Liver (tissue), 8 donors: ENCODE measurements at regions not wholly inside any gene's neighbourhood (a gene's known extent, or its start where the extent isn't known, plus 50 kb on each side); places are given as distances from the start of the nearest gene placed in this dataset.

Experiments used
- DNase-seq: peaks from one replicate; pipeline ENCODE4 v3.0.0-alpha.2; 2017; ENCODE audit warnings: low spot score
- H3K27ac ChIP-seq, 2 donors: one replicate each; pipeline ENCODE4 v1.7.0; 2013; ENCODE audit warnings: inconsistent platforms in 2 of 2, low read length in 2 of 2, control low read depth in 1 of 2, low read depth in 1 of 2, mild to moderate bottlenecking in 1 of 2
- H3K27me3 ChIP-seq, 4 donors: one replicate each; pipeline versions ENCODE4 v1.6.1 to v1.7.0; 2013; ENCODE audit warnings: low read length in 3 of 4, inconsistent platforms in 1 of 4, mild to moderate bottlenecking in 1 of 4, moderate library complexity in 1 of 4; ENCODE audit not compliant: control insufficient read depth in 4 of 4, insufficient read depth in 4 of 4
- H3K36me3 ChIP-seq, 4 donors: one replicate each; pipeline versions ENCODE4 v1.6.1 to v1.7.0; 2013; ENCODE audit warnings: low read length in 3 of 4, mild to moderate bottlenecking in 3 of 4, low read depth in 1 of 4, moderate library complexity in 1 of 4; ENCODE audit not compliant: control insufficient read depth in 4 of 4, insufficient read depth in 3 of 4
- H3K4me1 ChIP-seq, 4 donors: one replicate each; pipeline versions ENCODE4 v1.6.1 to v1.7.0; 2013; ENCODE audit warnings: low read length in 3 of 4, mild to moderate bottlenecking in 3 of 4, moderate library complexity in 1 of 4; ENCODE audit not compliant: control insufficient read depth in 4 of 4, insufficient read depth in 4 of 4
- H3K4me3 ChIP-seq, 3 donors: one replicate each; pipeline versions ENCODE4 v1.6.1 to v1.7.0; 2013; ENCODE audit warnings: low read length in 3 of 3, control low read depth in 1 of 3, low read depth in 1 of 3, mild to moderate bottlenecking in 1 of 3
- H3K9ac ChIP-seq, 2 donors: one replicate each; pipeline ENCODE4 v1.7.0; 2013; ENCODE audit warnings: low read length in 2 of 2, mild to moderate bottlenecking in 2 of 2, moderate library complexity in 2 of 2, control low read depth in 1 of 2, low read depth in 1 of 2
- H3K9me3 ChIP-seq, 4 donors: one replicate each; pipeline versions ENCODE4 v1.6.1 to v1.7.0; 2013; ENCODE audit warnings: low read length in 3 of 4; ENCODE audit not compliant: control insufficient read depth in 4 of 4
- ATF3 ChIP-seq: IDR thresholded peaks from 2 replicates; pipeline ENCODE4 v1.6.1; 2016; ENCODE audit warnings: antibody characterized with exemption
- CTCF ChIP-seq: fragments of 150-350 bp; IDR thresholded peaks from 2 replicates; pipeline ENCODE4 v1.5.1; 2017; ENCODE audit warnings: improper control_type of control experiment, low read depth, low read length; ENCODE audit not compliant: missing input control
- EGR1 ChIP-seq, 2 donors: IDR thresholded peaks; 2 replicates each; pipeline ENCODE4 v1.6.1; 2016 to 2018; ENCODE audit warnings: antibody characterized with exemption in 2 of 2, low read depth in 2 of 2
- FOXA1 ChIP-seq: IDR thresholded peaks from 2 replicates; pipeline ENCODE4 v1.6.1; 2016; ENCODE audit warnings: antibody characterized with exemption
- FOXA2 ChIP-seq: IDR thresholded peaks from 2 replicates; pipeline ENCODE4 v1.6.1; 2016; ENCODE audit warnings: antibody characterized with exemption
- GABPA ChIP-seq, 2 donors: IDR thresholded peaks in 1 of 2; conservative IDR thresholded peaks in 1 of 2; 2 replicates each; pipeline ENCODE4 v1.6.1; 2016; ENCODE audit warnings: antibody characterized with exemption in 2 of 2, mild to moderate bottlenecking in 1 of 2, moderate library complexity in 1 of 2
- HNF4G ChIP-seq: IDR thresholded peaks from 2 replicates; pipeline ENCODE4 v1.6.1; 2016; ENCODE audit warnings: antibody characterized with exemption
- JUND ChIP-seq, 2 donors: IDR thresholded peaks; 2 replicates each; pipeline ENCODE4 v1.6.1; 2016; ENCODE audit warnings: antibody characterized with exemption in 2 of 2
- MAX ChIP-seq: IDR thresholded peaks from 2 replicates; pipeline ENCODE4 v1.6.1; 2016; ENCODE audit warnings: antibody characterized with exemption
- NR2F2 ChIP-seq: IDR thresholded peaks from 2 replicates; pipeline ENCODE4 v1.6.1; 2016; ENCODE audit warnings: antibody characterized with exemption
- RAD21 ChIP-seq, 2 donors: IDR thresholded peaks; 2 replicates each; pipeline ENCODE4 v1.6.1; 2016; ENCODE audit warnings: antibody characterized with exemption in 2 of 2, mild to moderate bottlenecking in 2 of 2
- REST ChIP-seq: IDR thresholded peaks from 2 replicates; pipeline ENCODE4 v1.6.1; 2016; ENCODE audit warnings: antibody characterized with exemption, mild to moderate bottlenecking
- RXRA ChIP-seq, 2 donors: IDR thresholded peaks; 2 replicates each; pipeline ENCODE4 v1.6.1; 2017 to 2018; ENCODE audit warnings: antibody characterized with exemption in 2 of 2, mild to moderate bottlenecking in 1 of 2
- SP1 ChIP-seq: IDR thresholded peaks from 2 replicates; pipeline ENCODE4 v1.6.1; 2018; ENCODE audit warnings: antibody characterized with exemption, mild to moderate bottlenecking
- TAF1 ChIP-seq: conservative IDR thresholded peaks from 2 replicates; pipeline ENCODE4 v1.6.1; 2016; ENCODE audit warnings: antibody characterized with exemption, mild to moderate bottlenecking
- ZBTB33 ChIP-seq: IDR thresholded peaks from 2 replicates; pipeline ENCODE4 v1.6.1; 2016; ENCODE audit warnings: antibody characterized with exemption
- WGBS: extraction: QIAGEN DNeasy Blood & Tissue Kit; methylation state at CpG from one replicate; pipeline ENCODE4 v1.1.7; 2013; 5-methylcytosine and 5-hydroxymethylcytosine counted together
- donor health status: healthy.
- donor health status: healthy.
- donor health status: healthy.
- donor health status: healthy.
- donor health status: healthy.

- DNase-seq: no peak
- Histone ChIP-seq H3K36me3 (no peaks in the 10 kb centered on the region), H3K9ac (no peak overlapping the region), H3K9me3 (no peaks in the 10 kb centered on the region), H3K4me1 (no peaks in the 10 kb centered on the region), H3K27me3 (no peaks in the 10 kb centered on the region), H3K27ac (no peak overlapping the region), H3K4me3 (no peak overlapping the region)
- TF ChIP-seq RXRA (IDR thresholded peaks at IDR 0.05) (no peak), ATF3 (no peak), EGR1 (IDR thresholded peaks at IDR 0.05; ENCODE audit: low read depth in 2 of 2) (no peak), NR2F2 (no peak), FOXA2 (no peak), GABPA (IDR thresholded peaks at IDR 0.05 in 1 of 2, conservative IDR thresholded peaks at IDR 0.05 in 1 of 2) (no peak), RAD21 (IDR thresholded peaks at IDR 0.05) (no peak), CTCF (no peak), HNF4G (no peak), TAF1 (no peak), FOXA1 (no peak), JUND (IDR thresholded peaks at IDR 0.05) (no peak), ZBTB33 (no peak)
- 81% methylated on average over 3 of the region's 3 CpGs for WGBS
Measured at GRCh38 chr9:80222466-80223169, 650.9 kb downstream of the TLE4 start.

- no peak overlapping the region for H3K27ac ChIP-seq
- DNase-seq: no peak
- 61% methylated on average over 6 of the region's 6 CpGs for WGBS
- no peak overlapping the region for H3K4me3 ChIP-seq
- H3K36me3 ChIP-seq: no peaks in the 10 kb centered on the region
- no peak for TF ChIP-seq ATF3
- no peak for TF ChIP-seq REST
- no peak for TF ChIP-seq MAX
- no peak for TF ChIP-seq RAD21 (IDR thresholded peaks at IDR 0.05)
- no peak for TF ChIP-seq ZBTB33
- TF ChIP-seq FOXA2: no peak
- no peak for TF ChIP-seq SP1
- H3K4me1 ChIP-seq: no peaks in the 10 kb centered on the region
- H3K27me3 ChIP-seq: no peaks in the 10 kb centered on the region
- no peaks in the 10 kb centered on the region for H3K9me3 ChIP-seq
- H3K9ac ChIP-seq: no peak overlapping the region
Measured at GRCh38 chr9:80218328-80218727, 646.6 kb downstream of the TLE4 start.
